A549 (cell line): ENCODE measurements at regions not wholly inside any gene's neighbourhood (a gene's known extent, or its start where the extent isn't known, plus 50 kb on each side); places are given as distances from the start of the nearest gene placed in this dataset.
"Not testable (repeated sequence)": the region's sequence is repeated elsewhere in the genome, so short reads cannot be mapped to it uniquely, and the experiment has no call there.

Experiments used
- BHLHE40 ChIP-seq: IDR thresholded peaks from 2 replicates; pipeline ENCODE4 v1.6.1; 2012; ENCODE audit warnings: low read depth, low read length, inconsistent platforms
- CTCF ChIP-seq: fragments of >200 bp; sonication (Bioruptor Twin); formaldehyde crosslinking; IDR thresholded peaks from 3 replicates; pipeline ENCODE4 v1.5.1; 2016
- E2F6 ChIP-seq: IDR thresholded peaks from 2 replicates; pipeline ENCODE4 v1.6.1; 2012; ENCODE audit warnings: low read depth, borderline replicate concordance
- EP300 ChIP-seq, 2 experiments: fragments of >200 bp; sonication (Bioruptor Twin); formaldehyde crosslinking; IDR thresholded peaks; 2 replicates in 1 of 2; 3 replicates in 1 of 2; pipeline ENCODE4 v1.6.1; 2016 to 2017
- MAZ ChIP-seq: fragments of 150-350 bp; IDR thresholded peaks from 2 replicates; pipeline ENCODE4 v1.6.1; 2014; ENCODE audit warnings: antibody characterized with exemption, low read depth, low read length, borderline replicate concordance
- MYC ChIP-seq: IDR thresholded peaks from 2 replicates; pipeline ENCODE4 v1.6.1; 2012; ENCODE audit warnings: mild to moderate bottlenecking, inconsistent platforms, low read length, improper control_type of control experiment, borderline replicate concordance
- NFE2L2 ChIP-seq: fragments of 150-350 bp; conservative IDR thresholded peaks from 2 replicates; pipeline ENCODE4 v1.6.1; 2014; ENCODE audit warnings: low read length
- NPAS2 ChIP-seq: fragments of 250-450 bp; sonication (Bioruptor Pico); IDR thresholded peaks from 2 replicates; pipeline ENCODE4 v1.8.0; 2022; ENCODE audit warnings: mild to moderate bottlenecking, moderate library complexity, borderline replicate concordance
- POLR2A ChIP-seq: IDR thresholded peaks from 2 replicates; pipeline ENCODE4 v1.6.1; 2012; ENCODE audit warnings: mild to moderate bottlenecking, low read length
- POLR2AphosphoS2 ChIP-seq: conservative IDR thresholded peaks from 2 replicates; pipeline ENCODE4 v1.6.1; 2012; ENCODE audit warnings: low read length, improper control_type of control experiment, inconsistent platforms
- REST ChIP-seq: fragments of 200-600 bp; sonication (generic); IDR thresholded peaks from 2 replicates; pipeline ENCODE4 v1.6.1; 2016; ENCODE audit warnings: antibody characterized with exemption, mild to moderate bottlenecking, moderate library complexity
- ZC3H11A ChIP-seq: fragments of 450-650 bp; IDR thresholded peaks from 2 replicates; pipeline ENCODE4 v1.6.1; 2014; ENCODE audit warnings: antibody characterized with exemption, mild to moderate bottlenecking
- TF ChIP-seq, protein P1 (sequence below): fragments of 450-650 bp; IDR thresholded peaks from 2 replicates; pipeline ENCODE4 v1.6.1; 2014; ENCODE audit warnings: antibody characterized with exemption

- not testable (repeated sequence) for TF ChIP-seq POLR2A; CTCF; MYC; POLR2AphosphoS2; ZC3H11A; E2F6; BHLHE40; MAZ; REST; EP300 (IDR thresholded peaks at IDR 0.05); NPAS2; NFE2L2
- TF ChIP-seq, protein P1, sequence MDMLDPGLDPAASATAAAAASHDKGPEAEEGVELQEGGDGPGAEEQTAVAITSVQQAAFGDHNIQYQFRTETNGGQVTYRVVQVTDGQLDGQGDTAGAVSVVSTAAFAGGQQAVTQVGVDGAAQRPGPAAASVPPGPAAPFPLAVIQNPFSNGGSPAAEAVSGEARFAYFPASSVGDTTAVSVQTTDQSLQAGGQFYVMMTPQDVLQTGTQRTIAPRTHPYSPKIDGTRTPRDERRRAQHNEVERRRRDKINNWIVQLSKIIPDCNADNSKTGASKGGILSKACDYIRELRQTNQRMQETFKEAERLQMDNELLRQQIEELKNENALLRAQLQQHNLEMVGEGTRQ: not testable (repeated sequence)
These were observed 106.4 kb upstream of the CYLC2 start for GRCh38 chr9:102888747-102889146.
